OCI-LY1 (cell line): ENCODE measurements at regions not wholly inside any gene's neighbourhood (a gene's known extent, or its start where the extent isn't known, plus 50 kb on each side); places are given as distances from the start of the nearest gene placed in this dataset.

Experiments
- CTCF ChIP-seq: fragments of 200-600 bp; sonication (generic), shearing (Covaris generic); IDR thresholded peaks from 2 replicates; pipeline ENCODE4 v1.5.1; 2017; ENCODE audit warnings: mild to moderate bottlenecking, antibody characterized with exemption, low read length, moderate library complexity, mixed read lengths
- EZH2 ChIP-seq: fragments of 200-600 bp; sonication (generic), shearing (Covaris generic); IDR thresholded peaks from 2 replicates; pipeline ENCODE4 v1.8.0; 2017; ENCODE audit warnings: borderline replicate concordance, mixed run types, mild to moderate bottlenecking, antibody characterized with exemption, low read length, moderate library complexity, mixed read lengths

- TF ChIP-seq CTCF (no peak), EZH2 (no peak)
Observed at GRCh38 chr7:24054236-24054635, 229.8 kb upstream of the NPY start.
